HG03342 (cell line): ENCODE measurements at regions not wholly inside any gene's neighbourhood (a gene's known extent, or its start where the extent isn't known, plus 50 kb on each side); places are given as distances from the start of the nearest gene placed in this dataset.
"Not testable (repeated sequence)": the region's sequence is repeated elsewhere in the genome, so short reads cannot be mapped to it uniquely, and the experiment has no call there.

Experiments
- ATAC-seq: cut with Tn5 transposase; IDR thresholded peaks from one replicate; pipeline ENCODE4 v1.9.1; 2021; ENCODE audit warnings: mild to moderate bottlenecking, moderate library complexity; ENCODE audit not compliant: unreplicated experiment

DNA sequence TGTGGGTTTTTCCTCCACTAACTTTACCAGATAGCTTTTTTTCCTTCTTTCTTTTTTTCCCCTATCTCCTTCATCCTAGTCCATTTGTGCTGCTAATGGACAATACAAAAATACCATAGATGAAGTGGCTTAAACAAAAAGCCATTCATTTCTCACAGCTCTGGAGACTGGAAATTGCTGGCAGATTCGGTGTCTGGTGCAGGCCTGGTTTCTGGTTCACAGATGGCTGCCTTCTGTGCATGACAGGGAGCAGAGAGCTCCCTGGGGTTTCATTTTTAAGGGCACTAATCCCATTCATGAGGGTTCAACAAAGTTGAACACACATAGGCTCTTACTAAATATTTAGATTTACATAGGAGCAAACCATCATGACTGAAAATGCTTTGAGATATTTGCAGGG lies 467.4 kb downstream of the TYW1 start:
- ATAC-seq = no peak

DNA sequence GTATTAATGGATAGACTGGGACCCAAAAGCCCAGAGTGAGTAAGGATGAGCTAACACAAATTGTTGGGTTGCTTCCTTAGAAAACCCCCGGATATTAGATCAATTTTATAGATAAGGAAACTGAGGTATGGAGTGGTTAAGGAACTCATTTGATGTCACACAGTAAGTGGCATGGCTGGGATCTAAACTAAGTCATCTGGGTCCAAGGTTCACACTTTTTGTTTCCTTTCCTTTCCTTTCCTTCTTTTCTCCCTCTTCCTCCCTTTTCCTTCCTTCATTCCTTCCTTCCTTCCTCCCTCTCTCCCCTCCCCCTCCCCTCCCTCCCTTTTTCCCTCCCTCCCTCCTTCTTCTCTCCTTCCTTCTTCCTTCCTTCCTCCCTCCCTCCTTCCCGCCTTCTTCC lies 469.5 kb downstream of the TYW1 start:
- no peak for ATAC-seq

DNA sequence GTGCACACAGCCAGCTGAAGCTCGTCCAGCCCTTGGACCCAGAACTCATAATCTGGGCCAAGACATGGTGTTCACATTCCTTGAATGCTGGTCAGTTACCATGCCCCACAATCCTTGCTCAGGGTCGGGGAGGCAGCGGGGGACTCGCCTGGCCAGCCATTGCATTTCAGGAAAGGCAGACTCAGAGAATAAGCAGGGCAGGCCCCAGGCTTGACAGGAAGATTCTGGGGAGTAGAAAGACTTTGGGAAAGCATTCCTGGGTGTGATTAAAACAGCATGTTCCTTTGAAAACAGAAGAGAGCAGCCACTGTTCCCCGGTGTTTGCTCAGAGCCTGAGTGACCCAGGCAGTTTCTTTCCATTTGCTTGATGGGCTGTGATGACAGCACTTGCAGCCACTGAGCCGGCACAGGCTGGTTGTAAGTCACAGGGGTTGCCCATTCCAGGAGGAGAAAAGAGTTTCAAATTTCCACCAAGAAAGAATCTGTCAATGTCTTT lies 473.7 kb downstream of the TYW1 start:
- ATAC-seq = no peak

DNA sequence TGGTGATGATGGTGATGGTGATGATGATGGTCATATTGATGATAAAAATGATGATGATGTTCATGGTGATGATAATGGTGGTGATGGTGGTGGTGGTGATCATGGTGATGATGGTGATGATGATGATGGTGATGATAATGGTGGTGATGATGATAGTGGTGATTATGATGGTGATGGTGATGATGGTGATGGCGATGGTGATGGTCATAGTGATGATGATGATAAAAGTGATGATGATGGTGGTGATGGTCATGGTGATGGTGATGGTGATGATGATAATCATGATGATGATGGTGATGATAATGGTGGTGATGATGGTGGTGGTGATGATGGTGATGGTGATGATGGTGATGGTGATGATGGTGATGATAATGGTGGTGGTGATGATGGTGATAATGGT lies 478.7 kb downstream of the TYW1 start:
- ATAC-seq = no peak

DNA sequence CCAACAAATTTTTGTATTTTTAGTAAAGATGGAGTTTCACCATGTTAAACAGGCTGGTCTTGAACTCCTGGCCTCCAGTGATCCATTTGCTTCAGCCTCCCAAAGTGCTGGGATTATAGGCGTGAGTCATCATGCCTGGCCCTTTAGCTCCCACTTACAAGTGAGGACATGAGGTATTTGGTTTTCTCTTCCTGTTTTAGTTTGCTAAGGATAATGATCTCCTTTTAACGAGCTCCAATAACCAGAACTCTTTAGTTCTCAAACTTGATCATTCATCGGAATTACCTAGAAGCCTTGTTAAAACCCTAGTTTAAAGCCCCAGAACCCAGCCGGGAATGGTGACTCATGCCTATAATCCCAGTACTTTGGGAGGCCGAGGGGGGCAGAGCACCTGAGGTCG lies 481.4 kb downstream of the TYW1 start:
- ATAC-seq = no peak

DNA sequence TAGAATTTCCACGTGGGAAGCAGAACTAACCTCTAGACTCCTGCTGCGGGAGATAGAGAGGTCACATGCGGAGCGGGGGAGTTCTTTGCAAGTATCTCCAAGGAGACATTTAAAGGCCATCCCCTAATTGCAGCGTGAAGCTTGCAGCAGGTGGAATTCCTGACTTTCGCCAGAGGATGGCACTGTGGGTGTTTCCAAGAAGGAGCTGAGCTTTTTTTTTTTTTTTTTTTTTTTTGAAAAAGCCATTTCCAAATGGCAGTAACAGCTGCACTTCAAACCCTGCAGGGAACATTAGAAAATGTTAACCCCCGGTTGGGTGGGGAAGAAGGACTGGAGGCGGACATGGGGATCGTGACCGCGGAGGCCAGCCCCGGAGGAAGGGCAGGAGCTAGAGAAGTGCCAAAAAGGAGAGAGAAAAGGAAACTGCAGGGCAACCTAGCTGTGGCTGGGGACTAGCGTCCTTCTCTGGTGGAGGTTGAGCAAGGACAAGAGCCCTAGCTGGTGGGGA lies 487.7 kb downstream of the TYW1 start:
- no peak for ATAC-seq

DNA sequence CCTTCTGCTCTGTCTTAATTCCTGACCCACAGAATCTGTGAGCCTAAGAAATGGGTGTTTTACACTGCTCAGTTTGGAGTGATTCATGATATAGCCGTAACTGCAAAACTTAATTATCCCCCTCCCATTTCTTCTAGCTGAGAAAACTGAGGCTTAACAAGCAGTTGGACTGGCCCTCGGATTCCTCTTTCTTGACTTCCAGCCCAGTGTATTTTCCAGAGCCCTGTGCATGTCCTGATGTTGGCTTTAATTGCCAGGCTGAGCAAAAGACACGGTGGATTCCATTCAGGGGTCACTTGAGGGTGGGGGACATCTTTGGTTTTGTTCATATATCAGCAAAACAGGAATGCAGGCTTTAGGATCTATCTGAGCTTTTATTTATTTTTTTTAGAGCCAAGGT lies 489.8 kb downstream of the TYW1 start:
- no peak for ATAC-seq

DNA sequence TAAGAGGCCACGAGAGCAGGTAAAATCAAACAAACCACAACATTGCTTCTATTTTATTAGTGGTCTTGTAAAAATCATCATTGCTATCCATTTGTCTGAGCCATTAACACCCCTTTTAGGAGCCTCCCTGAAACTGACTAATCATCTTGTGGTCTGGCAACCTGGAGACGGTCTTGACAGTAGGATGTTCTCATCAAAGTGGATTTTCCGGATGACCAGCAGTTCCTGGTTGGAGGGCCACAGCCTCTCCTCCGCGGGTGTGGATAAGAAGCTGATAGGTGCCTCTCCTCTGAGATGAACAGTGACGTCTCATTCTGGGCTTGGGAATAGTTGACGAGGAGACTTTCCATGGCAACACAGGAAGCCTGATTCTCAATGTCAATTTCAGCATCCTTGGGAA lies 490.7 kb downstream of the TYW1 start:
- no peak for ATAC-seq

DNA sequence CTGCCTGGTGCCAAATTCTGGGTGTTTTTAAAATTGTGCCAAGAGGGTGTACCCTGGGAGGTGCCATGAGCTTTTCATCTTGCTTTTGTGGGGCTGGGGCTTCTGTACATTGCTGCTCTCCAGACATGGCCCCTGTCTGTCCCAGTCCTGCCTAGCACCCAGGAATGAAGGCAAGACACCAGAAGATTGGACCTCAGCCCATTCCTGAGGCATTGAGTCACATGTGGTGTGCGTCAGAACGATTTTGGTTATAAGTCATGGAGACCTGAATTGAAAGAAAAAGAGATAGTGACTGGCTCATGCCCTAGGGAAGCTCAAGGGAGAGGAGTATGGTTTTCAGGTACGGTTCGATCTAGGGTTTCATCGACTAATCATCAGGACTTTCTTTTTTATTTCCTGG lies 493.2 kb downstream of the TYW1 start:
- ATAC-seq = no peak

DNA sequence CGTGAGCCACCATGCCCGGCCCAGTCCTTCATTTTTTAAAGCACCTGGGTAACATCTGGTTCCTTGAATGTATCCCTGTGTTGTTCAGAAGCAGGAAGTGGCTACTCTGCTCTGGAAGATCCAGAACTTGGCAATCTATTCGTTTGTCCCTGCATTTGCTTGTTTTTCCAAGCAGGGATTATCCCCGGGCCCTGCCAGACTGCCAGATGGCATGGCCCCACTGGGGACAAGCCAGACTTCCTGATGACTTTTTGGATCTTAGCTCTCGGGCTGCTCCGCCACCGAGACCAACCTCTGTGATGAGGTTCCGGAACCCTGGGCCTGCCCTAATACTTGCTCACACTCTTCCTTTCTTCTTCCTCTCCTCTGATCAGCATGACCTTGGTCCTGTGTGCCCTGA lies 496.7 kb downstream of the TYW1 start:
- ATAC-seq = no peak

DNA sequence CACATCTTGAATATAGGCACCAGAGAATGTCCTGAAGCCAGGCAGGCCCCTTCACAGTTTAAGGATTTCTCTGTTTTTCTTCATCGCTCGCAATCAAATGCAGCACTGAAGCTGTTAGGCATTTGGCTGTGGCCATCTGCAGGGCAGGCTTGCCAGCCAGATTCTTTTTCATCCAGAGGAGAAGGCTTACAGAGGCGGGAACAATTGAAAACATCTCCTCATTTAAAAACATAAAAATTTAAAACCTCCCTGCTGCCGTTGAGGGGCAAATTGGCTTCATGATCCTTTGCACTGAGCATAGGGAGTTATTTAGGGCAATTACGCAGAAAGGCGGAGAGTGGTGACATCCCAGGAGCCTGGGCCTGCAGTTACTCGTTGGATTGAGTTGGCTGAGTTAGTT lies 500.0 kb downstream of the TYW1 start:
- no peak for ATAC-seq

DNA sequence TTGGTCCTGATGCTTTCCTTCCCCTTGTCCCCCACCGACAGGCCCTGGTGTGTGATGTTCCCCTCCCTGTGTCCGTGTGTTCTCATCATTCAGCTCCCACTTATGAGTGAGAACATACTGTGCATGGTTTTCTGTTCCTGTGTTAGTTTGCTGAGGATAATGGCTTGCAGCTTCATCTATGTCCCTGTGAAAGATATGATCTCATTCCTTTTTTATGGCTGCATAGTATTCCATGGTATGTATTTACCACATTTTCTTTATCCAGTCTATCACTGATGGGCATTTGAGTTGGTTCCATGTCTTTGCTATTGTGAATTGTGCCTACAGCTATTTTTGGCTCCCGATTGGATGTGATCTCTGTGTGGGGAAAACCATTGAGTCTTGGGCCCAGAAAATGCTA lies 501.3 kb downstream of the TYW1 start:
- not testable (repeated sequence) for ATAC-seq

DNA sequence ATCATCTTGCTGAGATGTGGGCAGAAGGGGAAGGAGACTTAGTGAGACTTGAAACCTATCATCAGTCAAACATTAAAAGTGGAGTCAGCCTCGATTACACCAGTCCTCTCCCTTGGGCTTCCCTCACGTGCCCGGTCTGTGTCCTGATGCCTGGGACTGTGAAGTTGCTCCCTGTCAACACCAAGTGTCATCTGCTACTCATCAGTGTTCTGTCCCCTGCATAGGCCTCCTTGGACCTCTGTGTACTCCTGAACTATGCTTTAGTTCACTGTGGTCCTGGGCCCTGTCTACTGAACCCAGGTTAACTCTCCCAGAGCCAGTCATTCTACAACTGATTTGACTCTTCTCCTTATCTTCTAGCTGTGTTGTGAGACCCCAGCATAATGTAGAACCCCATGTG lies 506.3 kb downstream of the TYW1 start:
- no peak for ATAC-seq

DNA sequence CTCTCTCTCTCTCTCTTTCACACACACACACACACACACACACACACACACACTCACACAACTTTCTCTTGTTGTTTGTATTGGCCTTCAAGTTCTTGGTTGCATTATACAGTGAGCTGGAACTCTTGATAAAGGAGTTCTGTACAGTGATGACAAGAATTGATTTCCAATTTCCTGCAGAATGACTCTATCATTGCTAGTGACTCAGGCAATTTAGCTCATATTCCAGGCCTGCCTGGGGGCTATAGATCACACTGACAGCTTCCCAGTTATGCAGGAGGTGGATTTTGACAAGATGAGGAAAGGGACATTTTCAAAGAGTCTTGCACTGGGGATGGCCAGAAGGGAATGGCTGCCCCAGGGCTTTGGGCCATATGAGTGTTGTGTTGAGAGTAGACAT lies 508.8 kb downstream of the TYW1 start:
- ATAC-seq = no peak

DNA sequence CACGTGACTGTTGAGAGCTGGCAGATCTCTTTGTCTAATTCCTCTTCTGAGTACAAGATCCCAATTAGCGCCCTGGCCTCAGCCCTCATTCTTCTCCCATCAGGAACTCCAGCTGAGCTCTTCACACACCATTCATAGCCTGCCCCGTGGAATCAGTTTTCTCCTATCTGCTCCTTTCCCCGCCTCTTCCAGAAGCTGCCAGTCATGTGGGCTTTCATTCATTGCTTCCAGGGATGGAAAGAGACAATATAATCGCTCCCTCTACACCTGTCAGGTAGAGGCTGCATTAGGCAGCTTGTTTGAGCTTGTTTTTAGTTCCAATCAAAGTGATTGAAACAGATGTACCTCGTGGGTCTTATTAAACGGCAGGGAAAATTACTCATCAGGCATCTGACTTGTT lies 515.8 kb downstream of the TYW1 start:
- no peak for ATAC-seq

DNA sequence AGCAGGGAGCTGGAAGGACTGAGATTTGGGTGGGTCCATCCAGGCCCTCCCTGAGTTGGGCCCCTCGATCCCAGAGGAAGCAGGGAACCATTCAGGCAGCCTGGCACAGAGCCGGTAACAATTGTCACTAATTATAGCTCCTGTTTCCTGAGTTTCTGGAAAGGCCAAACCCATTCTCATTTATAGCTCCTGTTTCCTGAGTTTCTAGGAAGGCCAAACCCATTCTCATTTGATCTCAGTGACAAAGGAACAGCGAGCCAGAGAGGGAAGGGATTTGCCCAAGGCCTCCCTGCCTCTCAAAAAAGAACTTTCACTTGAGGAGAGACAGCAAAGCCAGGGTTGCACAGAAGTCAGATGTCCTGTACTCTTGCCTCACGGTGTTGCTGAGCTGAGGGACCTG lies 521.9 kb downstream of the TYW1 start:
- no peak for ATAC-seq

DNA sequence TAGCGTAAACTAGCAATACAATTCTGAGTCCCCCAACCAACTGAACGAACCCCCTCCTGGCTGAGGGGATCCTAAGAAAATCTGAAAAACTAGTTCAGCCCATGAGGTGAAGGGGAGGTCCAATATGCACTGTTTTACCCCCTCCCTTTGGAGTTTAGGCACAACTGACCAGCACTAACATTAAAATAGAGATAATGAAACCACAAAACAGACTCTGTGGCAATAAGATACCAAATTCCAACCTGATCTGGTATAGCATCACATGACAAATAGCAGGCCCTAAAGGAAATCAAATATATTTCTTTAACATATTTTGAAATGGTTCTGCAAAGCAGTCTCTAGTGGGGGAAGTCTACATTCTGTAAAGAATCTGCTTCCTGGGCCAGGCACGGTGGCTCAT lies 522.5 kb downstream of the TYW1 start:
- ATAC-seq = no peak

DNA sequence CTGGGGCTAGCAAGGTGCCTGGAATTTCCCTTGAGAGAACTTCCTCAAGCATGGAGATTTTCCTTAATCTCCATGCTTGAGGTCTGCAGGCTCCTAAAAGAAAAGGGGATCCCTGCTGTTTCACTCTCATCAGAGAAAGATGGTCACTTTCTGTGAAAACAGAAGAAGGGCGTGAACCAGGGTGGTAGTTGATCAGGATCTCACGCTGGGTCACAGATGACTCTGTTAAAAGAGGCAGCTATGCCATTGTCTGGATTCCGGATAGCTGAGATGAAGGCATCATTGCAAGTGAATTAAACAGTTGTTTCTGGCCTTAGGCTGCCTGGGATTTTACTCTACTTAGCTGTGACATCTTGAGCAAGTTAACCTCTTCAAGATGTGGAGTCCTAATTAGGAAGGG lies 525.9 kb downstream of the TYW1 start:
- no peak for ATAC-seq

DNA sequence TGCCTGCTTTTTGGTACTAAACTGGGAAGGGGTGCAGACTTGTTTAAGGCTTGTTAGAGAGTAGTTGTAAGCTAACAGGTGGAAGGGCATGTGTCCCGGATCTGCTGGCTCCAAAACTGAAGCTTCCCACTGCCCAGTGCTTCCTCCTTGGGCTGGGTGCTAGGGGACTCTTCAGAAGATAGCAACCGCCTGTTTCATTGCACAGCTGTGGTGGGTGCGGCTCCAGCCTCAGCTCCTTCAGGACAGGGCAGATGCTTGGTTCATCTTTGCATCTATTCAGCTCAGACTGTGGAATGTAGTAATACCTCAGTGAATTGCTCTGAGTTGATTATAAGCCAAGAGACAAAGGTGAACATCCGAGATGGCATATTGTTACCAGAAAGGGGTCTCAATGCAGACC lies 527.1 kb downstream of the TYW1 start:
- ATAC-seq = no peak

DNA sequence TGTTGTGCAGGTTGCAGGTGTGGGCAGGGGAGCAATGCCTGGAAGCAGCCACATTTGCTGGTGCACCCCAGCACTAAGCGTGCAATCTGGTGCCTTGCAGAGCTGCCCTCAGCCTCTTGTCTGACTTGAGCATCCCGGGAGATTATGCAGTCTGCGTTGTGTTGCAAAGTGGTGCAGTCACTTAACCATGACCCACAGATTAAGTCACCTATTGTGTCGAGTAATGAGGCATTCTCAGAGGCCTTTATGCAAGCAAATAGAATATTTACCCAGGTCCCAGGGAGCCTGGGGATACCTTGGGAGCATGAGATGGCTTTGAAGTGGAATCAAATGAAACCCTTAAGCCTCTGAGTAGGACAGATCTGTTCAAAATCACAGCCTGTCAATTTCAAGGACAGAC lies 529.0 kb downstream of the TYW1 start:
- ATAC-seq = no peak

DNA sequence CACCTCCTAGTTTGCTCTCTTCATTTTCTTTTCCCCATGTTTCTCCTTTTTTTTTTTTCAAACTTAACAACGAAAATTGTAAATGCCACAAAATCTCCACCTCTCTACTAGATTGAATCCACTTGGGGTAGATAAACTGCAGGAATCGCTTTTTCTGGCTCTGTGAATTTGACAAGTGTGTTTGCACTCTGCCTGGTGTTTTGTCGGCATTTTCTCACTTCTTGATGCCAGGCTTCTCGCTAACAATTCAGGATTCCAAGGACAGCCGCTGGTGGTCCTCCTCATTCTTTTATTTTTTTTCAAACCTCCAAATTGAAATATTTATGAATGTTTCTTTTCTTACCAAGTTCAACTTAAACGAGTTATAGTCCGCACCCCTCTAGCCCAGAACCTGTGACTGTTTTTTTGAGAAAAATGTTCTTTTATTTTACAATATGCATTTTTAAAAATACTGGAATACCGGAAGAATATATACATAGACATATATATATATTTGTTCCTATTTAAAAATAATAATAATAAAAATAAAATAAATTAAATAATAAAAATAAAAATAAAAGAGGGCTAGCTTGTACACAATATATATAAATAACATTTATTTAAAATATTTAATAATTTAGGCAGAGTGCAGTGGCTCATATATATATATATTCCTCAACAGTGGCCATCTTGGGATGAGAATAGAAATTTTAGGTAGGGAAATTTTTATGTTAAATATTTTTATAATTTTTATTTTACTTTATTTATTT lies 538.8 kb downstream of the TYW1 start:
- ATAC-seq = no peak

DNA sequence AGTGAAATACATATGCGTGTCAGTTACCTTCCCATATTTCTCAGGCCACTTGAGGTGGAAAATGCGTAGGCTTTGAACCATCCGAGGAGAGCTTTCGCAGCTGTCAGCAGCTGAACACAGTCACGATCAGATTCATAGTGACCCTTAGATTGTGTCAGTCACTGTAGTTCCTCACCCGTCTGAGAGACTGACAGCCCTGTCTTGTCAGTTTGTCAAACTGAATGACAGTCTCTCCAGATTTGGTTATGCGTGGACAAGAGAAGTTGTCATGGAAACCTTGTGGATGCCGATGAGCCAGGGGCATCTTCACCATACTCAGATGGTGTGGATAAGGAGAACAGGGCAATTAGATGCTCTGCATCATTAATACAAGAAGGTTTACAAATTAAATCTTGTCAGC lies 546.3 kb downstream of the TYW1 start:
- no peak for ATAC-seq
